ENCODE measurements at regions not wholly inside any gene's neighbourhood (a gene's known extent, or its start where the extent isn't known, plus 50 kb on each side); places are given as distances from the start of the nearest gene placed in this dataset.

- in situ Hi-C loops (cut with HindIII; ENCODE audit: extremely low pct_ligation_motif_present, low pct_unique_long_range_greater_than_20kb) = no loop called here
- Histone ChIP-seq H2AFZ (ENCODE audit: low read length) (no peak overlapping the region), H3K36me3 (replicated peaks in 1 of 2; ENCODE audit: control insufficient read depth in 1 of 2, insufficient read depth in 2 of 2, low read length in 2 of 2) (no peaks in the 10 kb centered on the region), H3K27ac (ENCODE audit: extremely low read length, insufficient read depth, low read length) (no peak overlapping the region), H4K20me1 (ENCODE audit: insufficient read depth, low read length) (no peaks in the 10 kb centered on the region), H3K9ac (ENCODE audit: insufficient read depth, low read depth, low read length) (no peak overlapping the region), H3K79me2 (ENCODE audit: insufficient read depth, low read length) (no peaks in the 10 kb centered on the region), H3K4me2 (ENCODE audit: low read depth, low read length) (no peak overlapping the region), H3K4me1 (ENCODE audit: insufficient read depth, low read length) (no peaks in the 10 kb centered on the region), H3K27me3 (ENCODE audit: control insufficient read depth in 1 of 2, insufficient read depth in 2 of 2, low read length in 2 of 2) (peaks cover 0 to 2% of the 10 kb centered on the region in 2 experiments; a peak in 1 of 5 replicates), H3K4me3 (replicated peaks in 1 of 3; ENCODE audit: insufficient read depth in 1 of 3, low read depth in 2 of 3, low read length in 3 of 3) (no peak overlapping the region), H3K9me3 (ENCODE audit: low read length) (no peaks in the 10 kb centered on the region)
- ATAC-seq (peak; percentile 95), FAIRE-seq (peak; percentile 82), DNase-seq (ENCODE audit: low spot score) (peak; percentile 41)
- ChIA-PET POLR2A (no interaction called here), CTCF (ENCODE audit: low intra/inter-chr PET ratio, low total read pairs) (interaction anchor here (1.2 to 1.6 kb wide), 2 partner anchors 46 to 307 kb away, joined by 5 to 8 read pairs; no protein-coding TSS in a partner anchor)
- no TSS peak for BruUV-seq (replicated peaks)
- intact Hi-C loops (cut with micrococcal nuclease; ENCODE audit: unreplicated experiment) = loop anchor here (2.0 kb wide), 1 partner anchor 46 kb away; no protein-coding TSS in a partner anchor
- no peak for TF ChIP-seq CCAR2 (optimal IDR thresholded peaks at IDR 0.05; ENCODE audit: low read depth, low read length)
- TF ChIP-seq, protein P1, sequence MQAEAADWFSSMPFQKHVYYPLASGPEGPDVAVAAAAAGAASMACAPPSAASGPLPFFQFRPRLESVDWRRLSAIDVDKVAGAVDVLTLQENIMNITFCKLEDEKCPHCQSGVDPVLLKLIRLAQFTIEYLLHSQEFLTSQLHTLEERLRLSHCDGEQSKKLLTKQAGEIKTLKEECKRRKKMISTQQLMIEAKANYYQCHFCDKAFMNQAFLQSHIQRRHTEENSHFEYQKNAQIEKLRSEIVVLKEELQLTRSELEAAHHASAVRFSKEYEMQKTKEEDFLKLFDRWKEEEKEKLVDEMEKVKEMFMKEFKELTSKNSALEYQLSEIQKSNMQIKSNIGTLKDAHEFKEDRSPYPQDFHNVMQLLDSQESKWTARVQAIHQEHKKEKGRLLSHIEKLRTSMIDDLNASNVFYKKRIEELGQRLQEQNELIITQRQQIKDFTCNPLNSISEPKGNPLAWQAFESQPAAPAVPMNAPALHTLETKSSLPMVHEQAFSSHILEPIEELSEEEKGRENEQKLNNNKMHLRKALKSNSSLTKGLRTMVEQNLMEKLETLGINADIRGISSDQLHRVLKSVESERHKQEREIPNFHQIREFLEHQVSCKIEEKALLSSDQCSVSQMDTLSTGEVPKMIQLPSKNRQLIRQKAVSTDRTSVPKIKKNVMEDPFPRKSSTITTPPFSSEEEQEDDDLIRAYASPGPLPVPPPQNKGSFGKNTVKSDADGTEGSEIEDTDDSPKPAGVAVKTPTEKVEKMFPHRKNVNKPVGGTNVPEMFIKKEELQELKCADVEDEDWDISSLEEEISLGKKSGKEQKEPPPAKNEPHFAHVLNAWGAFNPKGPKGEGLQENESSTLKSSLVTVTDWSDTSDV (CRISPR knock-in tag; IDR thresholded peaks at IDR 0.05) = no peak
- no peak for TF ChIP-seq SIN3B (IDR thresholded peaks at IDR 0.05; ENCODE audit: low read length)
- no peak for TF ChIP-seq HNRNPH1 (optimal IDR thresholded peaks at IDR 0.05; ENCODE audit: low read depth, low read length)
- TF ChIP-seq SMC3 (IDR thresholded peaks at IDR 0.05; ENCODE audit: low read length) = peak; percentile 43; the same call in 1 of the 2 replicates
- TF ChIP-seq, protein P2, sequence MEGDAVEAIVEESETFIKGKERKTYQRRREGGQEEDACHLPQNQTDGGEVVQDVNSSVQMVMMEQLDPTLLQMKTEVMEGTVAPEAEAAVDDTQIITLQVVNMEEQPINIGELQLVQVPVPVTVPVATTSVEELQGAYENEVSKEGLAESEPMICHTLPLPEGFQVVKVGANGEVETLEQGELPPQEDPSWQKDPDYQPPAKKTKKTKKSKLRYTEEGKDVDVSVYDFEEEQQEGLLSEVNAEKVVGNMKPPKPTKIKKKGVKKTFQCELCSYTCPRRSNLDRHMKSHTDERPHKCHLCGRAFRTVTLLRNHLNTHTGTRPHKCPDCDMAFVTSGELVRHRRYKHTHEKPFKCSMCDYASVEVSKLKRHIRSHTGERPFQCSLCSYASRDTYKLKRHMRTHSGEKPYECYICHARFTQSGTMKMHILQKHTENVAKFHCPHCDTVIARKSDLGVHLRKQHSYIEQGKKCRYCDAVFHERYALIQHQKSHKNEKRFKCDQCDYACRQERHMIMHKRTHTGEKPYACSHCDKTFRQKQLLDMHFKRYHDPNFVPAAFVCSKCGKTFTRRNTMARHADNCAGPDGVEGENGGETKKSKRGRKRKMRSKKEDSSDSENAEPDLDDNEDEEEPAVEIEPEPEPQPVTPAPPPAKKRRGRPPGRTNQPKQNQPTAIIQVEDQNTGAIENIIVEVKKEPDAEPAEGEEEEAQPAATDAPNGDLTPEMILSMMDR (CRISPR knock-in tag; IDR thresholded peaks at IDR 0.05) = peak; percentile 69
- TF ChIP-seq ZNF776 (CRISPR knock-in tag; IDR thresholded peaks at IDR 0.05) = no peak
- no peak for TF ChIP-seq ZNF75D (CRISPR knock-in tag; IDR thresholded peaks at IDR 0.05; ENCODE audit: borderline replicate concordance)
- no peak for TF ChIP-seq DDIT3 (CRISPR knock-in tag; IDR thresholded peaks at IDR 0.05)
- no peak for TF ChIP-seq ZSCAN31 (CRISPR knock-in tag; IDR thresholded peaks at IDR 0.05; ENCODE audit: low read depth)
- no peak for TF ChIP-seq ELF1 (CRISPR knock-in tag; IDR thresholded peaks at IDR 0.05)
- TF ChIP-seq SMYD3 (CRISPR knock-in tag; IDR thresholded peaks at IDR 0.05) = no peak
- no peak for TF ChIP-seq SALL2 (CRISPR knock-in tag; IDR thresholded peaks at IDR 0.05)
- TF ChIP-seq ZNF468 (CRISPR knock-in tag; IDR thresholded peaks at IDR 0.05) = no peak
- no peak for TF ChIP-seq MEF2D (CRISPR knock-in tag; IDR thresholded peaks at IDR 0.05)
- TF ChIP-seq ZNF780A (CRISPR knock-in tag; IDR thresholded peaks at IDR 0.05) = no peak
- TF ChIP-seq, protein P3, sequence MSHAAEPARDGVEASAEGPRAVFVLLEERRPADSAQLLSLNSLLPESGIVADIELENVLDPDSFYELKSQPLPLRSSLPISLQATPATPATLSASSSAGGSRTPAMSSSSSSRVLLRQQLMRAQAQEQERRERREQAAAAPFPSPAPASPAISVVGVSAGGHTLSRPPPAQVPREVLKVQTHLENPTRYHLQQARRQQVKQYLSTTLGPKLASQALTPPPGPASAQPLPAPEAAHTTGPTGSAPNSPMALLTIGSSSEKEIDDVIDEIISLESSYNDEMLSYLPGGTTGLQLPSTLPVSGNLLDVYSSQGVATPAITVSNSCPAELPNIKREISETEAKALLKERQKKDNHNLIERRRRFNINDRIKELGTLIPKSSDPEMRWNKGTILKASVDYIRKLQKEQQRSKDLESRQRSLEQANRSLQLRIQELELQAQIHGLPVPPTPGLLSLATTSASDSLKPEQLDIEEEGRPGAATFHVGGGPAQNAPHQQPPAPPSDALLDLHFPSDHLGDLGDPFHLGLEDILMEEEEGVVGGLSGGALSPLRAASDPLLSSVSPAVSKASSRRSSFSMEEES (CRISPR knock-in tag; IDR thresholded peaks at IDR 0.05) = no peak
- no peak for TF ChIP-seq HMG20B (CRISPR knock-in tag; conservative IDR thresholded peaks at IDR 0.05)
- no peak for TF ChIP-seq PRMT3 (CRISPR knock-in tag; IDR thresholded peaks at IDR 0.05; ENCODE audit: borderline replicate concordance, low read depth)
- TF ChIP-seq ZNF563 (CRISPR knock-in tag; IDR thresholded peaks at IDR 0.05) = no peak
Observed at GRCh38 chr16:52976539-52977167, 76.0 kb downstream of the CHD9NB start.
